ENCODE measurements at regions not wholly inside any gene's neighbourhood (a gene's known extent, or its start where the extent isn't known, plus 50 kb on each side); places are given as distances from the start of the nearest gene placed in this dataset.

- Histone ChIP-seq H3K9ac (no peak overlapping the region), H3K79me2 (ENCODE audit: insufficient read depth) (no peaks in the 10 kb centered on the region), H4K20me1 (ENCODE audit: insufficient read depth) (no peaks in the 10 kb centered on the region), H3K9me3 (no peaks in the 10 kb centered on the region), H3K4me1 (ENCODE audit: control insufficient read depth in 1 of 2, insufficient read depth in 2 of 2, low read depth in 1 of 2, low read length in 1 of 2) (peaks cover 0 to 7% of the 10 kb centered on the region in 2 experiments; a peak in 3 of 4 replicates), H3K9me2 (no peaks in the 10 kb centered on the region), H3K4me2 (no peak overlapping the region), H3K27ac (ENCODE audit: low read depth in 2 of 2, low read length in 1 of 2) (no peak overlapping the region), H3F3A (replicated peaks; ENCODE audit: insufficient read depth) (no peaks in the 10 kb centered on the region), H3K4me3 (ENCODE audit: low read depth in 2 of 2, low read length in 1 of 2) (no peak overlapping the region), H3K36me3 (replicated peaks in 1 of 2; ENCODE audit: control insufficient read depth in 1 of 2, insufficient read depth in 2 of 2, low read length in 1 of 2) (no peaks in the 10 kb centered on the region), H2AFZ (ENCODE audit: low read depth) (no peak overlapping the region), H3K27me3 (ENCODE audit: insufficient read depth) (no peaks in the 10 kb centered on the region)
- no peak for DNase-seq
- 76% methylated on average over 6 of the region's 6 CpGs for WGBS (ENCODE audit: low lambda C conversion rate)
- TF ChIP-seq TAF1 (IDR thresholded peaks at IDR 0.05; ENCODE audit: borderline replicate concordance, low read depth, low read length) (no peak), TCF12 (IDR thresholded peaks at IDR 0.05) (0 out of 2 replicates have a peak, but pooled peaks have one; percentile 4)
- CTCF ChIA-PET, result no interaction called here
- POLR2A ChIA-PET, result no interaction called here
Observed at GRCh38 chr3:106379251-106379750, 510.5 kb upstream of the CBLB start.

DNA sequence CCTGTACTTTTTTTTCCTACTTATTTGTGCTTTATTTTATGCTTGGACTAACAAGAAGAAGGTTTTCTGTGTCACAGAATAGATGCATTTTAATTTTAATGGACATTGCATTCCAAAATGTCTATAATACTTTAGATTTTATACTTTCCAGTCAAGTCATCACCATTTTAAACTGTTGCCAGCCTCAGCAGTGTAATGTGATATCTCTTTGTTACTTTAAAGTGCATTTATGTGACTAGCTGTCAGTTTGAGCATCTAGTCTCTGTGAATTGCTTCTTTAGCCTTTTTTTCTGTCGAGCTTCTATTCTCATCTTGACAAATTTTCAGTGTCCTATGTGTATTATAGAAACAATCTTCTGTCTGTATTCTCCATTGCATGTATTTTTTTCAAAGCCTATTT is 511.4 kb upstream of the CBLB start:
- 56% methylated on average over 1 of the region's 1 CpG for WGBS (ENCODE audit: low lambda C conversion rate)

More for the DNA sequence above, 511.4 kb upstream of the CBLB start:
- no peak overlapping the region for H3K4me3 ChIP-seq (ENCODE audit: low read depth in 2 of 2, low read length in 1 of 2)
- H3K36me3 ChIP-seq (replicated peaks in 1 of 2; ENCODE audit: control insufficient read depth in 1 of 2, insufficient read depth in 2 of 2, low read length in 1 of 2), result no peaks in the 10 kb centered on the region
- ChIA-PET POLR2A (no interaction called here), CTCF (no interaction called here)
- no peak overlapping the region for H3K4me2 ChIP-seq
- H3K9ac ChIP-seq, result no peak overlapping the region
- no peaks in the 10 kb centered on the region for H3K27me3 ChIP-seq (ENCODE audit: insufficient read depth)
- no peak overlapping the region for H3K27ac ChIP-seq (ENCODE audit: low read depth in 2 of 2, low read length in 1 of 2)
- no peak for TF ChIP-seq NFIC (IDR thresholded peaks at IDR 0.05; ENCODE audit: borderline replicate concordance)
- TF ChIP-seq RXRA (IDR thresholded peaks at IDR 0.05; ENCODE audit: borderline replicate concordance, low read depth), result no peak
- no peak for TF ChIP-seq EP300 (IDR thresholded peaks at IDR 0.05; ENCODE audit: borderline replicate concordance in 1 of 2, low read depth in 1 of 2, low read length in 1 of 2)
- TF ChIP-seq, protein P1, sequence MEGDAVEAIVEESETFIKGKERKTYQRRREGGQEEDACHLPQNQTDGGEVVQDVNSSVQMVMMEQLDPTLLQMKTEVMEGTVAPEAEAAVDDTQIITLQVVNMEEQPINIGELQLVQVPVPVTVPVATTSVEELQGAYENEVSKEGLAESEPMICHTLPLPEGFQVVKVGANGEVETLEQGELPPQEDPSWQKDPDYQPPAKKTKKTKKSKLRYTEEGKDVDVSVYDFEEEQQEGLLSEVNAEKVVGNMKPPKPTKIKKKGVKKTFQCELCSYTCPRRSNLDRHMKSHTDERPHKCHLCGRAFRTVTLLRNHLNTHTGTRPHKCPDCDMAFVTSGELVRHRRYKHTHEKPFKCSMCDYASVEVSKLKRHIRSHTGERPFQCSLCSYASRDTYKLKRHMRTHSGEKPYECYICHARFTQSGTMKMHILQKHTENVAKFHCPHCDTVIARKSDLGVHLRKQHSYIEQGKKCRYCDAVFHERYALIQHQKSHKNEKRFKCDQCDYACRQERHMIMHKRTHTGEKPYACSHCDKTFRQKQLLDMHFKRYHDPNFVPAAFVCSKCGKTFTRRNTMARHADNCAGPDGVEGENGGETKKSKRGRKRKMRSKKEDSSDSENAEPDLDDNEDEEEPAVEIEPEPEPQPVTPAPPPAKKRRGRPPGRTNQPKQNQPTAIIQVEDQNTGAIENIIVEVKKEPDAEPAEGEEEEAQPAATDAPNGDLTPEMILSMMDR (IDR thresholded peaks at IDR 0.05), result no peak
- 0 out of 2 replicates have a peak, but pooled peaks have one; percentile 6 for TF ChIP-seq JUND (IDR thresholded peaks at IDR 0.05)
- no peak for TF ChIP-seq POLR2AphosphoS5 (IDR thresholded peaks at IDR 0.05; ENCODE audit: low read depth, low read length)
- TF ChIP-seq SIN3A (IDR thresholded peaks at IDR 0.05; ENCODE audit: borderline replicate concordance, low read depth, low read length), result no peak
- TF ChIP-seq TCF12 (IDR thresholded peaks at IDR 0.05), result 0 out of 2 replicates have a peak, but pooled peaks have one; percentile 25
- no peak for TF ChIP-seq TAF1 (IDR thresholded peaks at IDR 0.05; ENCODE audit: borderline replicate concordance, low read depth, low read length)
- TF ChIP-seq, protein P2, sequence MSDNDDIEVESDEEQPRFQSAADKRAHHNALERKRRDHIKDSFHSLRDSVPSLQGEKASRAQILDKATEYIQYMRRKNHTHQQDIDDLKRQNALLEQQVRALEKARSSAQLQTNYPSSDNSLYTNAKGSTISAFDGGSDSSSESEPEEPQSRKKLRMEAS (IDR thresholded peaks at IDR 0.05; ENCODE audit: low read depth), result no peak
- no peak for TF ChIP-seq TEAD4 (IDR thresholded peaks at IDR 0.05; ENCODE audit: borderline replicate concordance, insufficient read depth)
- no peak for TF ChIP-seq GABPA (IDR thresholded peaks at IDR 0.05; ENCODE audit: low read depth)
- TF ChIP-seq, protein P3, sequence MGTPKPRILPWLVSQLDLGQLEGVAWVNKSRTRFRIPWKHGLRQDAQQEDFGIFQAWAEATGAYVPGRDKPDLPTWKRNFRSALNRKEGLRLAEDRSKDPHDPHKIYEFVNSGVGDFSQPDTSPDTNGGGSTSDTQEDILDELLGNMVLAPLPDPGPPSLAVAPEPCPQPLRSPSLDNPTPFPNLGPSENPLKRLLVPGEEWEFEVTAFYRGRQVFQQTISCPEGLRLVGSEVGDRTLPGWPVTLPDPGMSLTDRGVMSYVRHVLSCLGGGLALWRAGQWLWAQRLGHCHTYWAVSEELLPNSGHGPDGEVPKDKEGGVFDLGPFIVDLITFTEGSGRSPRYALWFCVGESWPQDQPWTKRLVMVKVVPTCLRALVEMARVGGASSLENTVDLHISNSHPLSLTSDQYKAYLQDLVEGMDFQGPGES (IDR thresholded peaks at IDR 0.05; ENCODE audit: low read depth, low read length), result no peak
- TF ChIP-seq FOXM1 (IDR thresholded peaks at IDR 0.05; ENCODE audit: low read depth), result no peak
- TF ChIP-seq ELF1 (IDR thresholded peaks at IDR 0.05), result no peak
- no peak for TF ChIP-seq RCOR1 (IDR thresholded peaks at IDR 0.05; ENCODE audit: low read length)
- no peak for TF ChIP-seq EZH2phosphoT487 (IDR thresholded peaks at IDR 0.05; ENCODE audit: borderline replicate concordance, low read depth)
- TF ChIP-seq, protein P4, sequence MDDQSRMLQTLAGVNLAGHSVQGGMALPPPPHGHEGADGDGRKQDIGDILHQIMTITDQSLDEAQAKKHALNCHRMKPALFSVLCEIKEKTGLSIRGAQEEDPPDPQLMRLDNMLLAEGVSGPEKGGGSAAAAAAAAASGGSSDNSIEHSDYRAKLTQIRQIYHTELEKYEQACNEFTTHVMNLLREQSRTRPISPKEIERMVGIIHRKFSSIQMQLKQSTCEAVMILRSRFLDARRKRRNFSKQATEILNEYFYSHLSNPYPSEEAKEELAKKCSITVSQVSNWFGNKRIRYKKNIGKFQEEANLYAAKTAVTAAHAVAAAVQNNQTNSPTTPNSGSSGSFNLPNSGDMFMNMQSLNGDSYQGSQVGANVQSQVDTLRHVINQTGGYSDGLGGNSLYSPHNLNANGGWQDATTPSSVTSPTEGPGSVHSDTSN (IDR thresholded peaks at IDR 0.05), result peak; percentile 57
- no peak for TF ChIP-seq CHD2 (IDR thresholded peaks at IDR 0.05; ENCODE audit: low read length, partially characterized antibody)
- no peak for TF ChIP-seq FOSL2 (IDR thresholded peaks at IDR 0.05; ENCODE audit: borderline replicate concordance, low read depth)
- no peak for TF ChIP-seq NRF1 (IDR thresholded peaks at IDR 0.05; ENCODE audit: low read depth, low read length)
- H3K79me2 ChIP-seq (ENCODE audit: insufficient read depth), result no peaks in the 10 kb centered on the region
- H2AFZ ChIP-seq (ENCODE audit: low read depth), result peak overlapping the region; percentile 2; the same call in 1 of the 2 replicates
- DNase-seq, result no peak
- H3K9me2 ChIP-seq, result no peaks in the 10 kb centered on the region
- peaks cover 0 to 7% of the 10 kb centered on the region in 2 experiments; a peak in 3 of 4 replicates for H3K4me1 ChIP-seq (ENCODE audit: control insufficient read depth in 1 of 2, insufficient read depth in 2 of 2, low read depth in 1 of 2, low read length in 1 of 2)
- no peaks in the 10 kb centered on the region for H3F3A ChIP-seq (replicated peaks; ENCODE audit: insufficient read depth)
- no peaks in the 10 kb centered on the region for H3K9me3 ChIP-seq
- no peaks in the 10 kb centered on the region for H4K20me1 ChIP-seq (ENCODE audit: insufficient read depth)

All from SK-N-SH (cell line).